Fibroblast of the aortic adventitia (primary cell): ENCODE measurements at regions not wholly inside any gene's neighbourhood (a gene's known extent, or its start where the extent isn't known, plus 50 kb on each side); places are given as distances from the start of the nearest gene placed in this dataset.

Source experiments
- DNase-seq: peaks from one replicate; pipeline ENCODE4 v3.0.0-alpha.2; 2010; ENCODE audit warnings: low read depth
- H3K4me3 ChIP-seq: 2 replicates; pipeline ENCODE4 v1.5.1; 2011; ENCODE audit warnings: low read depth, mild to moderate bottlenecking, control low read depth, low read length, moderate library complexity
- CTCF ChIP-seq: IDR thresholded peaks from 2 replicates; pipeline ENCODE4 v1.5.1; 2011; ENCODE audit warnings: mild to moderate bottlenecking, low read length, control low read depth, inconsistent platforms; ENCODE audit not compliant: insufficient read depth

GRCh38 chr13:99892866-99893504 is 78.6 kb downstream of the ZIC5 start:
- no peak for TF ChIP-seq CTCF
- H3K4me3 ChIP-seq, result no peak overlapping the region
- no peak for DNase-seq

- no peak overlapping the region for H3K4me3 ChIP-seq
- no peak for TF ChIP-seq CTCF
- DNase-seq, result no peak
Observed at GRCh38 chr13:99892196-99892613, 79.4 kb downstream of the ZIC5 start.

GRCh38 chr13:99886706-99887105 is 84.9 kb downstream of the ZIC5 start:
- no peak for DNase-seq
- TF ChIP-seq CTCF, result no peak
- no peak overlapping the region for H3K4me3 ChIP-seq

GRCh38 chr13:99884913-99885312 is 86.7 kb downstream of the ZIC5 start:
- DNase-seq, result no peak
- no peak overlapping the region for H3K4me3 ChIP-seq
- TF ChIP-seq CTCF, result no peak

- H3K4me3 ChIP-seq, result no peak overlapping the region
- no peak for TF ChIP-seq CTCF
- no peak for DNase-seq
Observed at GRCh38 chr13:99883805-99884204, 87.8 kb downstream of the ZIC5 start.

GRCh38 chr13:99878921-99879610 is 92.5 kb downstream of the ZIC5 start:
- no peak for TF ChIP-seq CTCF
- no peak overlapping the region for H3K4me3 ChIP-seq
- DNase-seq, result no peak
